HG03460 (cell line): ENCODE measurements at regions not wholly inside any gene's neighbourhood (a gene's known extent, or its start where the extent isn't known, plus 50 kb on each side); places are given as distances from the start of the nearest gene placed in this dataset.
"Not testable (repeated sequence)": the region's sequence is repeated elsewhere in the genome, so short reads cannot be mapped to it uniquely, and the experiment has no call there.

Source experiments
- ATAC-seq: cut with Tn5 transposase; IDR thresholded peaks from one replicate; pipeline ENCODE4 v1.9.1; 2021; ENCODE audit not compliant: unreplicated experiment

DNA sequence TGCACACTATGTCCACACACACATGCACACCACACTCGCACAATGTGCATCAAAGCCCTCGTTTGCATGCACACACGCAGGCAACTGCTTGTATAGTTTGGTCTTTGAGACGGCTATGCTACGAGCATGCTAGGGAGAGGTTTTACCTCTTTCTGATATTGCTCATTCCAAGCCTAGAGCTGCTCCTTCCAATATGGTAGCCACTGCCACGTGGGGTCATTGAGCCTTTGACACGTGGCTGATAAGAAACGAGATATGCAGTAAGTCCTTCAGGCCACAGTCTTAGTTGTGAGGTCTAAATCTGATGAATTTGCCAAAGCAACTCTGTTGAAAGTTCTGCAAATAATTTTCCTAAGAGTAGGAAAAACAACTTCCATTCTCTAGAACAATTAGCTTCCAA lies 204.4 kb downstream of the KLF6 start:
- no peak for ATAC-seq

- ATAC-seq: no peak
Measured at GRCh38 chr10:3579845-3580244, 205.2 kb downstream of the KLF6 start.

DNA sequence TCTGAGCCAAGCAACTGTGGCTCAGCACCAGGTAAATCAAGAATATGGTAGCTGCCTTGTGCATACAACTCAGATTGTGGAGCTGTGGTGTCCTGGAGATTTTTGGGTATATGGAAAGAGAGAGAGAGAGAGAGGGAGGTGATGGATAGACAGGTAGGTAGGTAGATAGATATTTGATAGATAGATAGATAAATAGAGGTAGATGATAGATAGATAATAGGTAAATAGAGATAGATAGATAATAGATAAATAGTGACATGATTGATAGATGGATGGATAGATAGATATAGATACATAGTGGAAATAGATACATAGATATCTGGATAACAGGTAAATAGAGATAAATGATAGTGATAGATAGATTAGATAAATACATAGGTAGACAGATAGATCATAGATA lies 206.3 kb downstream of the KLF6 start:
- no peak for ATAC-seq

GRCh38 chr10:3578159-3578558 lies 206.8 kb downstream of the KLF6 start:
- no peak for ATAC-seq

- no peak for ATAC-seq
Measured at GRCh38 chr10:3574451-3574850, 210.6 kb downstream of the KLF6 start.

DNA sequence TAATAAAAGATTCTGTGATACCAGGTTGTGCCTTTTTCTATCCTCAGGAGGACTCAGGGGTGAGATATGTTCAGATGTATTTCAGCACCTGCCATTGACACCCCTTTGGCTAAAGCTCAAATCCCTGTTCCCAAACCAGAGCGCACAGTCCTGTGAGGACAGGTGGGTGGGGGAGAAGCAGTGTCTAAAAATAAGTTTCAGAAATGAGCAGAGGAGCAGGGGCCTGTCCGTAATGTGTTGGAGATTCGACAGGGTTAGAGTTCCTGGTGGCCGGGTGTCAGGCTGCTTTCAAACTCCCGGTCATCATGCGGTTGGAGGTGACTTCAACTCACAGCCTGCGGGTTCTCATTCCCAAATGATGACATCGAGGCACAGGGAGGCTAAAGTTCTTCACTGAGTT lies 211.5 kb downstream of the KLF6 start:
- no peak for ATAC-seq

DNA sequence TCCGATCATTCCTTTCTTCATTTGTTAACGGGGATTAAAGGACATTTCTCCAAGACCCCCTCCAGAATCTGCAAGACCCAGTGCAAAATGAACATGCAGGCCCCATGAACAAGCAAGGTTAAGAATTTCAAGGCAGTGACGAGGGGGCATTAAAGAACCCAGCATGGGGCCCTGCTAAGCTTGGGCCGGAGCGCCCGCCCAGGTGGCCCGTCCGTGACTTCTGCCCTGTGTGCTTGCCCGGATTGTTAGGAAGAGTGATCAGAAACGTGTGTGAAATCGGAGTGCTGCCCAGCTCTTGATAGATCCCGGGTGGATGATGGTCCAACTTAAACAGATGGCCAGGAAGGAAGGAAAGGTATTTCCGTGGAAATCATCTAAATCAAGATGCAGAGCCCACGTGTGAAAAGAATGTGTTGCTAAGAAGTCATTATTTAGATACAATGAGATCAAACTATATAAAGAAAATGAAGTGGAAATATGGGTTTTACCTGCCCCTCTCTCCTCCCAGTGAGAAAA lies 213.6 kb downstream of the KLF6 start:
- no peak for ATAC-seq

- no peak for ATAC-seq
Measured at GRCh38 chr10:3570855-3571266, 214.1 kb downstream of the KLF6 start.

GRCh38 chr10:3570131-3570729 lies 214.8 kb downstream of the KLF6 start:
- ATAC-seq: no peak

DNA sequence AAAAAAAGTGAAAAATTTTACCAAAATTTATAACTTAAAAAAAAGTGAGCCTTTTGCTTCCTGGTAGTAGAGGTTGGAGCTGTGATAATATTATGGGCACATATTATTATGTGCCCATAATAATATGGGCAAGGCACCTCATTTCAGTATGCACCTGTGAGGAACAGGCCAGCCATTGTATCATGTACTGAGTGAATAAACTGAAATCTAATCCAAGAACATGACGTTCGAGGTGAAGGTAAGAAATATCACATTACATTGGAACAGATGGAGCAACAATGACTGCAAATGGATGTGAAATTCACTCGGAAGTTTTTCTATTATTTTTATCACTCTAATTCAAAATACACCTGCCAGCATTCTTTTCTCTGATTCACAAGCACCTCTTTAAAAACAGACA lies 216.0 kb downstream of the KLF6 start:
- no peak for ATAC-seq

- no peak for ATAC-seq
Measured at GRCh38 chr10:3568392-3568791, 216.6 kb downstream of the KLF6 start.

DNA sequence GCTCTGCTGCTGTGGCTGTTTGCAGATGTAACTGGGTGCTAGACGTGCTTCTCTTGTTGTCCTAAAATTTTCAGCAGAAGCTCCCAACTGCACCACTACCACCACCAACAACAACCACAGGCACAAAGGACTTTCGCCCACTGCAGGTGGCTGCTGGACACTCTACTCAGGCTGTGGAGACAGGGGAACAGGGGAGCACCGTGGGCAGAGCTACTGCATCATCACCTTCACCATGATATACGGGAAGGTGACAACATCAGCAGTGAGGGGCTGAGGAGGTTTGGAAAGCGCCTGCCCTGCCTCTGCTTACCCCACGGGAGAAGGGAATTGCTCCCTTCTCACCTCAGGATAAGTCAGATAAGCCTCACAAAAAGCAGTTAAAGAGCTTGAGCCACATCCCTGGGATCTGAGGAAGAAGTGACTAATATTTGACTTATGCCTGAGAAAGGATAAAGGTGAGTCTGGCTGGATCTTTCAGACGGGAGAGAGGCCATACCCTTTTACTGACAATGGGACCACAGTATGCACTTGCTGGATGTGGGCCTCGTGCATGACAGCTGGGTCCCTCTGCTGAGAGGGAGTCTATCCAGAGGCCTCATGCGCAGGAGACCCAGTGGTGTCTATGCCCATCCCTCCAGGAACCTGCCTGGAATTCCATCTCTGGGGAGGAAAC lies 217.6 kb downstream of the KLF6 start:
- no peak for ATAC-seq

GRCh38 chr10:3566627-3567026 lies 218.4 kb downstream of the KLF6 start:
- no peak for ATAC-seq

DNA sequence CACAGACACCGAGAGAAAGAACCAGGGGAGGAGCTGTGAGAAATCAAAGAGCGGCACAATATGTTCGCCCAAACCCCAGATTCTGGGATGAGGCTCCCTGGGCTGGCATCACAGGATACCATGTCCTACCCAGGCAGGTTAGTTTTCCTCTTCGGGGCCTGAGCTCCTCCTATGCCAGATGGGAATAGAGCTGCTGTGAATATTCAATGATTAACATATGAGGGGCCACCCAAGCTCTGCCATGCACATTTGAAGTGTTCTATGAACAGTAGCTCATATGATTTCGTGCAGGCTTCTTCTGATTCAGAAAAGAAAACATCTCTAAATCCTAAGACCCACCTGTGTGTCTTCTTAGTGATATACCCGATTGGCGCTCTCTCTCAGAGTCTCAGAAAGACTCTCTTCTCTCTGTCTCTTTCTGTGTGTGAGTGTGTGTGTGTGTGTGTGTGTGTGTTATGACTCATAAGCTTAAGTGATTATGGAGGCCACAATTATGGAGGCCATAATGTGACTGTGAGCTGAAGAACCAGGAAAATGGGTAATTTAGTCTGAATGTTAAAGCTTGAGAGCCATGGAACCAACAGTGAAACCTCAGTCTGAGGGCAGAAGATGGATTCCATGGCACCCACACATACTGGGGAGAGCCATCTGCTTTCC lies 220.5 kb downstream of the KLF6 start:
- no peak for ATAC-seq

DNA sequence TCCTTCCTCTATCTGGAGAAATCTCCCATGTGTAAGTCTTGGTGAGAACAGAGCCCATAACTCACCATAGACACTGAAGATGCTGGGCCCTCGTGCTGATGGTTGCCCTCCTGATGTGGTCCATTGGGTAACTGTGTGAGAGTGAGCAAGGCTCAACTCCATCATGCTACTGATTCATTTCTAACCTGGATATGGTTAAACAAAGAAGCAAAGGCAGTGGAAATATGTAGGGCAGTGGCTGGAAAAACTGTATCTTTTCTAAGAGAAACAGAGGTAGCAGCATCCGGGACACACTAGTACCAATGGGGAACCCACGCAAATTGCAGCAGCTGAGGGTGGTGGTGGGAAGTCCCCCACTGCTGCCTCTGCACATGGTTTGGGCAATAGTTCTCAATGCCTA lies 221.7 kb downstream of the KLF6 start:
- no peak for ATAC-seq

GRCh38 chr10:3560628-3561027 lies 224.4 kb downstream of the KLF6 start:
- not testable (repeated sequence) for ATAC-seq

DNA sequence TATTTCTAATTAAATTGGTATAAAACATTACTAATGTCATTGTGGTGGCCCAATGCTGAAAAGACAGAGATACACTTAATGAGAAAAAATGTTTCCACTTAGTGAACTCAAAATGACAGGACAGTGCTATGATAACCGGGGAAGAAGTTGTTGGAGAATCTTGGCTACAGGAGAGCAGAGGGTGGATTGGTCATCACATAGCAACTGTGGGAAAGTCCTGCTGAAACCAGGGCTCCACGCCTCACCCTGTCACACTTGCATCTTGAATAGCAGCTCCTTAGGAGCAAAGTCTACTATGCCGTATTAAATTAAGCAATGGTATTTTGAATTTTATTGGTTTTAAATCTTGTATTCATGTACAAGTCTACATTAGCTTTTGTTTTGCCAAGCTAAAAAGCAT lies 225.5 kb downstream of the KLF6 start:
- no peak for ATAC-seq

DNA sequence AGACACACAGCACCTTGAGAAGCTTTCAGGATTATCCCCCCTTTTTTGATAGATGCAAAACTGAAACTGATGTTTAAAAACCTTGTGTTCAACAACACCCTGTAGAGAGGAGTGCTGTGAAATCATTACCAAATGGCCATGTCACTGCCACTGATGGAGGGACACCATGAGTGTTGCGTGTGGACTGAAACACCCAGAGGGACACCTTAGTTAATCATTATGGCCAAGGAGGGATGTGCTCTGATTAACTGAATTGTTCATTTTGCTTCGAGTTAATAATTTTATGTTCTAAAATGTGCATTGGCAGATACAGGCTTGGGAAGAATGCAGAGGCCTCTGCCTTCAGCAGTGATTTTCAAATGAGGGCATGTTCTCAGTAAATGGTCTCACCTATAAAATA lies 226.0 kb downstream of the KLF6 start:
- no peak for ATAC-seq

DNA sequence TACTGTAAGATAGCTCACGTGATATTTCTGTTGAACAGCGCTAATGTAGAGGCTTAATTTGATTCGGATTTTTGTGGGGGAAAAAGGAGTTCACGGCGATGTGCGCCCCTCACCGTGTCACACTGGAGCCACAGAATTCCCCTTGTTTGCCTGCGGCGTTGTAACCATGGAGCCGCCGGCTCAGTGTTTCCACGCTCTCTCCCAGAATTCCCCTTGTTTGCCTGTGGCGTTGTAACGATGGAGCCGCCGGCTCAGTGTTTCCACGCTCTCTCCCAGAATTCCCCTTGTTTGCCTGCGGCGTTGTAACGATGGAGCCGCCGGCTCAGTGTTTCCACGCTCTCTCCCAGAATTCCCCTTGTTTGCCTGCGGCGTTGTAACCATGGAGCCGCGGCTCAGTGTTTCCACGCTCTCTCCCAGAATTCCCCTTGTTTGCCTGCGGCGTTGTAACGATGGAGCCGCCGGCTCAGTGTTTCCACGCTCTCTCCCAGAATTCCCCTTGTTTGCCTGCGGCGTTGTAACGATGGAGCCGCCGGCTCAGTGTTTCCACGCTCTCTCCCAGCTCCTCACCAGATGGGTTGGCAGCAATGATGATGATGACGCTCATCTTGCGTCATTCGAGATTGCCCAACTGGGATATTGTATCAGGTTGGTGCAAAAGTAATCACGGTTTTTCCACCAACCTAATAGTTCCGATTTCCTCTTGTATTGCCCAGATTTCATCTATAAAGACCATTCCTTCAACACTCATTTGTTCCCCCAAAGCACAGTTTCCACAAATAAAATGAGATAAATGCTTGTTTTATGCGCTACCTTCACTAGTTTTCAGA lies 228.6 kb downstream of the KLF6 start:
- ATAC-seq: not testable (repeated sequence)

GRCh38 chr10:3554121-3554522 lies 230.9 kb downstream of the KLF6 start:
- no peak for ATAC-seq

GRCh38 chr10:3552281-3552680 lies 232.7 kb downstream of the KLF6 start:
- no peak for ATAC-seq
